Mammary epithelial cell (primary cell): ENCODE measurements at regions not wholly inside any gene's neighbourhood (a gene's known extent, or its start where the extent isn't known, plus 50 kb on each side); places are given as distances from the start of the nearest gene placed in this dataset.

ENCODE experiments used
- CTCF ChIP-seq, 2 donors: IDR thresholded peaks in 1 of 2; conservative IDR thresholded peaks in 1 of 2; 2 replicates each; pipeline ENCODE4 v1.5.1; 2011 to 2012; ENCODE audit warnings: inconsistent platforms in 2 of 2, low read length in 2 of 2, mild to moderate bottlenecking in 2 of 2, control low read depth in 1 of 2, low read depth in 1 of 2; ENCODE audit not compliant: insufficient read depth in 1 of 2; ENCODE audit errors: extremely low read depth in 1 of 2
- EZH2 ChIP-seq: IDR thresholded peaks from 2 replicates; pipeline ENCODE4 v1.6.1; 2012; ENCODE audit warnings: low read length, inconsistent platforms, borderline replicate concordance

GRCh38 chr5:143714629-143715028, 97.3 kb upstream of the HMHB1 start:
- TF ChIP-seq CTCF (conservative IDR thresholded peaks at IDR 0.05 in 1 of 2, IDR thresholded peaks at IDR 0.05 in 1 of 2; ENCODE audit: extremely low read depth in 1 of 2, insufficient read depth in 1 of 2, low read depth in 1 of 2, low read length in 2 of 2) (no peak), EZH2 (no peak)
